Endothelial cell of umbilical vein (primary cell): ENCODE measurements at regions not wholly inside any gene's neighbourhood (a gene's known extent, or its start where the extent isn't known, plus 50 kb on each side); places are given as distances from the start of the nearest gene placed in this dataset.

Source experiments
- BruUV-seq: library from RNA; stranded (reverse); fragments of 400-500 nt; replicated peaks from 2 replicates; lab custom pipeline; 2021; lab: Mats Ljungman, UMichigan
- CTCF ChIA-PET: fragments of 300-600, 350-600 bp; sonication (Branson Sonifier 250); formaldehyde crosslinking; loops from one replicate; lab custom pipeline; 2021; ENCODE audit warnings: antibody characterized with exemption, inconsistent platforms; lab: Charles Lee
- POLR2A ChIA-PET: fragments of 300-600, 350-600 bp; sonication (Branson Sonifier 250); formaldehyde crosslinking; loops from one replicate; lab custom pipeline; 2021; ENCODE audit warnings: antibody characterized with exemption, inconsistent platforms; lab: Charles Lee
- DNase-seq: peaks from one replicate; pipeline ENCODE4 v3.0.0-alpha.2; 2011; ENCODE audit warnings: low read depth, low spot score
- FAIRE-seq: peaks from 2 replicates; lab custom pipeline; 2011; peaks lifted over from hg19 to GRCh38; lab: Jason Lieb, UNC
- H2AFZ ChIP-seq: 2 replicates; pipeline ENCODE4 v1.6.0; 2012; ENCODE audit warnings: low read depth, low read length, control low read depth, inconsistent platforms
- H3K27ac ChIP-seq: 2 replicates; pipeline ENCODE4 v1.5.1; 2011; ENCODE audit warnings: low read depth, mild to moderate bottlenecking, control low read depth, low read length, moderate library complexity; ENCODE audit not compliant: insufficient read depth
- H3K27me3 ChIP-seq, 2 experiments: 2 replicates each; pipeline versions ENCODE4 v1.6.0 to v1.6.1; 2011; ENCODE audit warnings: low read length in 2 of 2, mixed read lengths in 1 of 2; ENCODE audit not compliant: control insufficient read depth in 2 of 2, insufficient read depth in 2 of 2
- H3K36me3 ChIP-seq, 2 experiments: 2 replicates in 1 of 2; 3 replicates in 1 of 2; pipeline ENCODE4 v1.5.1; 2011; ENCODE audit warnings: low read length in 2 of 2, mild to moderate bottlenecking in 1 of 2, moderate library complexity in 1 of 2; ENCODE audit not compliant: control insufficient read depth in 2 of 2, insufficient read depth in 2 of 2; ENCODE audit errors: extremely low read depth in 1 of 2
- H3K4me1 ChIP-seq: 3 replicates; pipeline ENCODE4 v1.5.1; 2011; ENCODE audit warnings: mild to moderate bottlenecking, low read length; ENCODE audit not compliant: control insufficient read depth, insufficient read depth; ENCODE audit errors: extremely low read depth
- H3K4me2 ChIP-seq: 2 replicates; pipeline ENCODE4 v1.6.1; 2011; ENCODE audit warnings: low read length, control low read depth, mixed read lengths; ENCODE audit not compliant: insufficient read depth
- H3K4me3 ChIP-seq, 3 experiments: fragments of 200-600 bp in 1 of 3; sonication (generic), shearing (Covaris generic) in 1 of 3; replicated peaks in 1 of 3; 2 replicates each; pipeline ENCODE4 v1.5.1; 2011 to 2016; ENCODE audit warnings: control low read depth in 3 of 3, low read length in 3 of 3, mild to moderate bottlenecking in 2 of 3, inconsistent platforms in 1 of 3, low read depth in 1 of 3, moderate library complexity in 1 of 3; ENCODE audit not compliant: insufficient read depth in 1 of 3
- H3K79me2 ChIP-seq: 2 replicates; pipeline ENCODE4 v1.6.0; 2012; ENCODE audit warnings: low read length, inconsistent platforms; ENCODE audit not compliant: control insufficient read depth, insufficient read depth
- H3K9ac ChIP-seq: replicated peaks from 2 replicates; pipeline ENCODE3; 2011; ENCODE audit warnings: low read length, control low read depth; ENCODE audit not compliant: insufficient read depth; ENCODE audit errors: extremely low read depth
- H3K9me1 ChIP-seq: replicated peaks from 3 replicates; pipeline ENCODE4 v1.6.0; 2011; ENCODE audit warnings: mild to moderate bottlenecking, low read length; ENCODE audit not compliant: control insufficient read depth, insufficient read depth; ENCODE audit errors: extremely low read depth
- H3K9me3 ChIP-seq: replicated peaks from 2 replicates; pipeline ENCODE4 v1.5.1; 2012; ENCODE audit warnings: low read length, inconsistent platforms; ENCODE audit not compliant: control insufficient read depth, insufficient read depth
- H4K20me1 ChIP-seq: replicated peaks from 2 replicates; pipeline ENCODE3; 2011; ENCODE audit warnings: mild to moderate bottlenecking, low read length; ENCODE audit not compliant: control insufficient read depth, insufficient read depth; ENCODE audit errors: extremely low read depth
- CTCF ChIP-seq, 2 donors: IDR thresholded peaks; 1 replicate in 1 of 2; 2 replicates in 1 of 2; pipeline ENCODE4 v1.5.1; 2011; ENCODE audit warnings: low read length in 2 of 2, mild to moderate bottlenecking in 2 of 2, moderate library complexity in 2 of 2, control low read depth in 1 of 2, inconsistent platforms in 1 of 2, low read depth in 1 of 2; ENCODE audit not compliant: insufficient read depth in 1 of 2; ENCODE audit errors: extremely low read depth in 1 of 2
- EZH2 ChIP-seq: IDR thresholded peaks from 2 replicates; pipeline ENCODE4 v1.6.1; 2012; ENCODE audit warnings: borderline replicate concordance, low read depth, mild to moderate bottlenecking, moderate library complexity, low read length, inconsistent platforms; ENCODE audit not compliant: severe bottlenecking
- FOS ChIP-seq: IDR thresholded peaks from 2 replicates; pipeline ENCODE4 v1.6.1; 2011; ENCODE audit warnings: mild to moderate bottlenecking, low read length, moderate library complexity, borderline replicate concordance; ENCODE audit not compliant: insufficient read depth
- GATA2 ChIP-seq: IDR thresholded peaks from 2 replicates; pipeline ENCODE4 v1.7.0; 2011; ENCODE audit warnings: low read depth, mild to moderate bottlenecking, moderate library complexity, mixed read lengths, low read length; ENCODE audit not compliant: insufficient read length, insufficient read depth
- JUN ChIP-seq: IDR thresholded peaks from 2 replicates; pipeline ENCODE4 v1.6.1; 2011; ENCODE audit warnings: borderline replicate concordance, low read depth; ENCODE audit not compliant: insufficient read length, insufficient read depth
- MAX ChIP-seq: IDR thresholded peaks from 2 replicates; pipeline ENCODE4 v1.6.1; 2011; ENCODE audit not compliant: insufficient read depth, insufficient read length
- MYC ChIP-seq: IDR thresholded peaks from one replicate; pipeline ENCODE4 v1.6.1; 2011; ENCODE audit warnings: mild to moderate bottlenecking, low read depth, low read length
- POLR2A ChIP-seq: IDR thresholded peaks from 2 replicates; pipeline ENCODE4 v1.6.1; 2012; ENCODE audit warnings: low read depth, mild to moderate bottlenecking, control low read depth, low read length
- POLR2AphosphoS5 ChIP-seq: IDR thresholded peaks from 2 replicates; pipeline ENCODE4 v1.6.1; 2012; ENCODE audit warnings: low read depth, mild to moderate bottlenecking, control low read depth, low read length, moderate library complexity; ENCODE audit not compliant: insufficient read depth
- dilution Hi-C: fragments of 300-500 bp; cut with MboI; formaldehyde crosslinking; loops from one replicate; pipeline ENCODE4 v1.15.0; 2019; ENCODE audit warnings: low sequenced_read_pairs; ENCODE audit not compliant: extremely low pct_ligation_motif_present
- intact Hi-C: fragments of 100-400 bp; cut with micrococcal nuclease; formaldehyde crosslinking; loops from one replicate; pipeline ENCODE4 v1.10.0; 2022

- Histone ChIP-seq H3K27me3 (no peaks in the 10 kb centered on the region), H3K9me1 (no peaks in the 10 kb centered on the region), H3K79me2 (no peaks in the 10 kb centered on the region), H3K4me3 (no peak overlapping the region), H3K9ac (no peak overlapping the region), H2AFZ (no peak overlapping the region), H3K27ac (no peak overlapping the region), H3K4me2 (no peak overlapping the region), H3K4me1 (no peaks in the 10 kb centered on the region), H4K20me1 (no peaks in the 10 kb centered on the region), H3K36me3 (no peaks in the 10 kb centered on the region), H3K9me3 (no peaks in the 10 kb centered on the region)
- TF ChIP-seq MAX (no peak), GATA2 (no peak), JUN (no peak), EZH2 (no peak), CTCF (IDR thresholded peaks at IDR 0.05; ENCODE audit: extremely low read depth in 1 of 2, insufficient read depth in 1 of 2, low read depth in 1 of 2, low read length in 2 of 2) (no peak), POLR2A (no peak), MYC (no peak), POLR2AphosphoS5 (no peak), FOS (no peak)
- CTCF ChIA-PET = no interaction called here
- BruUV-seq = no TSS peak
- FAIRE-seq (no peak), DNase-seq (no peak)
- intact Hi-C loops = no loop called here
- POLR2A ChIA-PET = no interaction called here
- dilution Hi-C loops = no loop called here
Measured at GRCh38 chr2:188220535-188220934, 71.1 kb upstream of the GULP1 start.
